ENCODE measurements at regions not wholly inside any gene's neighbourhood (a gene's known extent, or its start where the extent isn't known, plus 50 kb on each side); places are given as distances from the start of the nearest gene placed in this dataset.

DNA sequence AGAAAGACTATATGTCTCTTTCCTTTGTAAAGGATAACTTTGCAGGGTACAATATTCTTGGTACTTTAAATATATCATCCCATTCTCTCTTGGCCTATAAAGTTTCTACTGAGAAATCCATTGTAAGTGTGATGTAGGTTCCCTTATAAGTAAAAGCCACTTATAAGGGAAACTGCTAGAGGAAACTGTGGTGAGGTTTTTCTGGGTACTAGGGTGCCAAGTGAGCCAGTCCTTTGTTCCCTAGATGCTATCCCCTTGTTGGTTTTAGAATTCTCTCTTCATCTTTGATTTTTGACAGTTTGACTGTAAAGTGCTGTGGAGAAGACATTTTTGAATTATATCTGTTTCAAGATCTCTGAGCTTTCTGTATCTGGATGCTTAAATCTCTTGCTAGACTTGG is 108.9 kb upstream of the NEK7 start:
- TF ChIP-seq, protein P1, sequence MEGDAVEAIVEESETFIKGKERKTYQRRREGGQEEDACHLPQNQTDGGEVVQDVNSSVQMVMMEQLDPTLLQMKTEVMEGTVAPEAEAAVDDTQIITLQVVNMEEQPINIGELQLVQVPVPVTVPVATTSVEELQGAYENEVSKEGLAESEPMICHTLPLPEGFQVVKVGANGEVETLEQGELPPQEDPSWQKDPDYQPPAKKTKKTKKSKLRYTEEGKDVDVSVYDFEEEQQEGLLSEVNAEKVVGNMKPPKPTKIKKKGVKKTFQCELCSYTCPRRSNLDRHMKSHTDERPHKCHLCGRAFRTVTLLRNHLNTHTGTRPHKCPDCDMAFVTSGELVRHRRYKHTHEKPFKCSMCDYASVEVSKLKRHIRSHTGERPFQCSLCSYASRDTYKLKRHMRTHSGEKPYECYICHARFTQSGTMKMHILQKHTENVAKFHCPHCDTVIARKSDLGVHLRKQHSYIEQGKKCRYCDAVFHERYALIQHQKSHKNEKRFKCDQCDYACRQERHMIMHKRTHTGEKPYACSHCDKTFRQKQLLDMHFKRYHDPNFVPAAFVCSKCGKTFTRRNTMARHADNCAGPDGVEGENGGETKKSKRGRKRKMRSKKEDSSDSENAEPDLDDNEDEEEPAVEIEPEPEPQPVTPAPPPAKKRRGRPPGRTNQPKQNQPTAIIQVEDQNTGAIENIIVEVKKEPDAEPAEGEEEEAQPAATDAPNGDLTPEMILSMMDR (IDR thresholded peaks at IDR 0.05; ENCODE audit: poor library complexity, severe bottlenecking), result no peak
- TF ChIP-seq, protein P2, sequence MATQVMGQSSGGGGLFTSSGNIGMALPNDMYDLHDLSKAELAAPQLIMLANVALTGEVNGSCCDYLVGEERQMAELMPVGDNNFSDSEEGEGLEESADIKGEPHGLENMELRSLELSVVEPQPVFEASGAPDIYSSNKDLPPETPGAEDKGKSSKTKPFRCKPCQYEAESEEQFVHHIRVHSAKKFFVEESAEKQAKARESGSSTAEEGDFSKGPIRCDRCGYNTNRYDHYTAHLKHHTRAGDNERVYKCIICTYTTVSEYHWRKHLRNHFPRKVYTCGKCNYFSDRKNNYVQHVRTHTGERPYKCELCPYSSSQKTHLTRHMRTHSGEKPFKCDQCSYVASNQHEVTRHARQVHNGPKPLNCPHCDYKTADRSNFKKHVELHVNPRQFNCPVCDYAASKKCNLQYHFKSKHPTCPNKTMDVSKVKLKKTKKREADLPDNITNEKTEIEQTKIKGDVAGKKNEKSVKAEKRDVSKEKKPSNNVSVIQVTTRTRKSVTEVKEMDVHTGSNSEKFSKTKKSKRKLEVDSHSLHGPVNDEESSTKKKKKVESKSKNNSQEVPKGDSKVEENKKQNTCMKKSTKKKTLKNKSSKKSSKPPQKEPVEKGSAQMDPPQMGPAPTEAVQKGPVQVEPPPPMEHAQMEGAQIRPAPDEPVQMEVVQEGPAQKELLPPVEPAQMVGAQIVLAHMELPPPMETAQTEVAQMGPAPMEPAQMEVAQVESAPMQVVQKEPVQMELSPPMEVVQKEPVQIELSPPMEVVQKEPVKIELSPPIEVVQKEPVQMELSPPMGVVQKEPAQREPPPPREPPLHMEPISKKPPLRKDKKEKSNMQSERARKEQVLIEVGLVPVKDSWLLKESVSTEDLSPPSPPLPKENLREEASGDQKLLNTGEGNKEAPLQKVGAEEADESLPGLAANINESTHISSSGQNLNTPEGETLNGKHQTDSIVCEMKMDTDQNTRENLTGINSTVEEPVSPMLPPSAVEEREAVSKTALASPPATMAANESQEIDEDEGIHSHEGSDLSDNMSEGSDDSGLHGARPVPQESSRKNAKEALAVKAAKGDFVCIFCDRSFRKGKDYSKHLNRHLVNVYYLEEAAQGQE (IDR thresholded peaks at IDR 0.05; ENCODE audit: borderline replicate concordance), result no peak
- TF ChIP-seq RAD21 (conservative IDR thresholded peaks at IDR 0.05) (no peak), POLR2AphosphoS5 (IDR thresholded peaks at IDR 0.05) (no peak), MXI1 (conservative IDR thresholded peaks at IDR 0.05; ENCODE audit: poor library complexity, severe bottlenecking) (no peak)
